ENCODE measurements at regions not wholly inside any gene's neighbourhood (a gene's known extent, or its start where the extent isn't known, plus 50 kb on each side); places are given as distances from the start of the nearest gene placed in this dataset.
"Not testable (repeated sequence)": the region's sequence is repeated elsewhere in the genome, so short reads cannot be mapped to it uniquely, and the experiment has no call there.

GRCh38 chr5:104037136-104037535, 474.5 kb upstream of the NUDT12 start:
- TF ChIP-seq CTCF, POLR2AphosphoS5 (IDR thresholded peaks at IDR 0.05): not testable (repeated sequence)

All from stomach (tissue), 4 donors.